ENCODE measurements at regions not wholly inside any gene's neighbourhood (a gene's known extent, or its start where the extent isn't known, plus 50 kb on each side); places are given as distances from the start of the nearest gene placed in this dataset.

GRCh38 chr5:125120012-125120411 lies 373.6 kb upstream of the ZNF608 start:
- TF ChIP-seq CTCF (conservative IDR thresholded peaks at IDR 0.05), result no peak
- no peak overlapping the region for H3K27ac ChIP-seq

- no peak overlapping the region for H3K27ac ChIP-seq
- no peak for TF ChIP-seq CTCF (conservative IDR thresholded peaks at IDR 0.05)
These were observed 378.8 kb upstream of the ZNF608 start for GRCh38 chr5:125125031-125125823.

- no peak overlapping the region for H3K27ac ChIP-seq
- TF ChIP-seq CTCF (conservative IDR thresholded peaks at IDR 0.05), result no peak
These were observed 379.6 kb upstream of the ZNF608 start for GRCh38 chr5:125126050-125126449.

GRCh38 chr5:125129151-125129806 lies 382.8 kb upstream of the ZNF608 start:
- no peak for TF ChIP-seq CTCF (conservative IDR thresholded peaks at IDR 0.05)
- H3K27ac ChIP-seq, result no peak overlapping the region

- H3K27ac ChIP-seq, result no peak overlapping the region
- TF ChIP-seq CTCF (conservative IDR thresholded peaks at IDR 0.05), result no peak
These were observed 384.2 kb upstream of the ZNF608 start for GRCh38 chr5:125130591-125130990.

GRCh38 chr5:125134216-125135081 lies 388.0 kb upstream of the ZNF608 start:
- no peak overlapping the region for H3K27ac ChIP-seq
- TF ChIP-seq CTCF (conservative IDR thresholded peaks at IDR 0.05), result no peak

- H3K27ac ChIP-seq, result no peak overlapping the region
- no peak for TF ChIP-seq CTCF (conservative IDR thresholded peaks at IDR 0.05)
These were observed 391.1 kb upstream of the ZNF608 start for GRCh38 chr5:125137535-125137934.

All from VCaP (cell line).